Upper lobe of left lung (tissue), 6 donors: ENCODE measurements at regions not wholly inside any gene's neighbourhood (a gene's known extent, or its start where the extent isn't known, plus 50 kb on each side); places are given as distances from the start of the nearest gene placed in this dataset.

Source experiments
- ATAC-seq, 2 donors: fragments of 200-7000 bp; cut with Tn5 transposase; one replicate each; pipeline ENCODE4 v1.9.1; 2022; ENCODE audit warnings: mild to moderate bottlenecking in 2 of 2, moderate library complexity in 2 of 2; ENCODE audit not compliant: low FRiP score in 2 of 2
- DNase-seq, 2 donors: peaks; one replicate each; pipeline ENCODE4 v3.0.0-alpha.2; 2019 to 2020
- H3K27ac ChIP-seq, 4 donors: fragments of 200-600 bp; sonication (generic); one replicate each; pipeline ENCODE4 v1.5.1; 2016 to 2019
- H3K27me3 ChIP-seq, 4 donors: fragments of 200-600 bp; sonication (generic); one replicate each; pipeline ENCODE4 v1.5.1; 2017 to 2019
- H3K36me3 ChIP-seq, 4 donors: fragments of 200-600 bp; sonication (generic); one replicate each; pipeline ENCODE4 v1.5.1; 2016 to 2019
- H3K4me1 ChIP-seq, 4 donors: fragments of 200-600 bp; sonication (generic); one replicate each; pipeline ENCODE4 v1.5.1; 2018 to 2019
- H3K4me3 ChIP-seq, 4 donors: fragments of 200-600 bp; sonication (generic); one replicate each; pipeline ENCODE4 v1.5.1; 2017 to 2019; ENCODE audit warnings: mild to moderate bottlenecking in 2 of 4, moderate library complexity in 1 of 4
- H3K9me3 ChIP-seq, 4 donors: fragments of 200-600 bp; sonication (generic); one replicate each; pipeline ENCODE4 v1.5.1; 2018 to 2019
- EP300 ChIP-seq, 4 donors: sonication (generic); formaldehyde crosslinking; IDR thresholded peaks; one replicate each; pipeline ENCODE4 v1.5.1; 2017; ENCODE audit warnings: antibody characterized with exemption in 4 of 4, control low read depth in 2 of 4
- POLR2A ChIP-seq, 4 donors: fragments of 450-650 bp; IDR thresholded peaks; one replicate each; pipeline ENCODE4 v1.5.1; 2016 to 2017; ENCODE audit warnings: antibody characterized with exemption in 4 of 4, mild to moderate bottlenecking in 2 of 4
- POLR2AphosphoS5 ChIP-seq, 2 donors: sonication (generic); formaldehyde crosslinking; IDR thresholded peaks; one replicate each; pipeline ENCODE4 v1.5.1; 2017; ENCODE audit warnings: antibody characterized with exemption in 2 of 2
- WGBS, 2 donors: methylation state at CpG; one replicate each; pipeline ENCODE4 v1.1.5; 2017 to 2018; 5-methylcytosine and 5-hydroxymethylcytosine counted together
- TF ChIP-seq, protein P1 (sequence below), 6 experiments: fragments of 450-650 bp in 4 of 6; fragments of 200-600 bp in 2 of 6; sonication (generic) in 2 of 6; IDR thresholded peaks; one replicate each; pipeline ENCODE4 v1.5.1; 2016 to 2019; ENCODE audit warnings: antibody characterized with exemption in 6 of 6
- donor health status: DM: no; HTN: no; CAD: no; lungs with moderate emphysema.
- donor health status: DM: no; HTN: yes; CAD: no; lungs with severe emphysema.

DNA sequence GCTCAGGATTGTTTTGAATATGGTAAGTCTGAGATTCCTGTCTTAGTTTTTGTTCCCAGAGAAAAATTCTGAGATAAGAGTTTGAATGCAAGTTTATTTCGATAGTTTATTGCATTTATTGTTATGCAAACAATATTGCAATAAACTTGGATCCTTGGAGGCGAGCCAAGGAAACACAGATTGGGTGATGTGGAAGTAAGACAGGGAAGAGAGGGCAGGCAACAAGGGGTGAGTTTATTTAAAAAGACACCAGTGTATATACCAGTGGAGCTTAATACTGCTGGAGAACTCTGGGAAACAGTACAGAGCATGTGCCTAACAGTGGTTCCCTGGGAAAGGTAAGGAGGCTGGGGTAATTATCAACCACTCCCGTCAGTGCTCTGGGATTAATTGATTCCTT is 87.5 kb upstream of the NEDD4L start:
- TF ChIP-seq POLR2AphosphoS5 (IDR thresholded peaks at IDR 0.05) = no peak
- TF ChIP-seq EP300 (IDR thresholded peaks at IDR 0.05) = no peak
- TF ChIP-seq, protein P1, sequence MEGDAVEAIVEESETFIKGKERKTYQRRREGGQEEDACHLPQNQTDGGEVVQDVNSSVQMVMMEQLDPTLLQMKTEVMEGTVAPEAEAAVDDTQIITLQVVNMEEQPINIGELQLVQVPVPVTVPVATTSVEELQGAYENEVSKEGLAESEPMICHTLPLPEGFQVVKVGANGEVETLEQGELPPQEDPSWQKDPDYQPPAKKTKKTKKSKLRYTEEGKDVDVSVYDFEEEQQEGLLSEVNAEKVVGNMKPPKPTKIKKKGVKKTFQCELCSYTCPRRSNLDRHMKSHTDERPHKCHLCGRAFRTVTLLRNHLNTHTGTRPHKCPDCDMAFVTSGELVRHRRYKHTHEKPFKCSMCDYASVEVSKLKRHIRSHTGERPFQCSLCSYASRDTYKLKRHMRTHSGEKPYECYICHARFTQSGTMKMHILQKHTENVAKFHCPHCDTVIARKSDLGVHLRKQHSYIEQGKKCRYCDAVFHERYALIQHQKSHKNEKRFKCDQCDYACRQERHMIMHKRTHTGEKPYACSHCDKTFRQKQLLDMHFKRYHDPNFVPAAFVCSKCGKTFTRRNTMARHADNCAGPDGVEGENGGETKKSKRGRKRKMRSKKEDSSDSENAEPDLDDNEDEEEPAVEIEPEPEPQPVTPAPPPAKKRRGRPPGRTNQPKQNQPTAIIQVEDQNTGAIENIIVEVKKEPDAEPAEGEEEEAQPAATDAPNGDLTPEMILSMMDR (IDR thresholded peaks at IDR 0.05) = no peak
- TF ChIP-seq POLR2A (IDR thresholded peaks at IDR 0.05) = no peak
- H3K9me3 ChIP-seq = no peaks in the 10 kb centered on the region
- DNase-seq (no peak), ATAC-seq (no peak)
- H3K4me3 ChIP-seq = no peak overlapping the region
- peaks cover 0 to 4% (median 2%) of the 10 kb centered on the region in 4 donors for H3K4me1 ChIP-seq
- 54 to 60% methylated on average over 3 of the region's 3 CpGs for WGBS, 2 donors
- H3K27me3 ChIP-seq = no peaks in the 10 kb centered on the region
- H3K27ac ChIP-seq = no peak overlapping the region
- H3K36me3 ChIP-seq = no peaks in the 10 kb centered on the region

DNA sequence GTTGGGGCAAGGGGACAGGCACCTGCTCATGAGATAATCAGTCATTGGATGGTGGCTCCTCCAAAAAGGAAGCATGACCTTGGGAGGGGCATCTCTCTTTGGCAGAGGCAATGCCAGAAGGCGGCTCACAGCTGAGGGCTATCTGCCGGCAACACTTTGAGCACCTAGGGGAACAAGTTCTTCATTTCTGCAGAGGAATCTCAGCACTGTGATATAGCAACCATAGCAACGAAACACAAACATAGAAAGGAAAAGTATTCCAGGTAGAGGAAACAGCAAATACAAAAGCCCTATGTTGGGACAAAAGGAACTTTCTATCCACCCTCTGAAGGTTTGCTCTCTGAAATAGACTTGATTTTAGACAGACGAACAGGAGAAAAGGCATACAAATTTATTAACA is 89.1 kb upstream of the NEDD4L start:
- Histone ChIP-seq H3K4me3 (no peak overlapping the region), H3K4me1 (peaks cover 0 to 4% (median 2%) of the 10 kb centered on the region in 4 donors), H3K27me3 (no peaks in the 10 kb centered on the region), H3K9me3 (no peaks in the 10 kb centered on the region), H3K27ac (peak overlapping the region in 1 of 4 donors; percentile 40), H3K36me3 (no peaks in the 10 kb centered on the region)
- WGBS, 2 donors = 64 to 76% methylated on average over 4 of the region's 4 CpGs
- ATAC-seq = peak in 1 of 2 donors; percentile 9
- DNase-seq = no peak
- TF ChIP-seq POLR2A (IDR thresholded peaks at IDR 0.05) (no peak), EP300 (IDR thresholded peaks at IDR 0.05) (no peak), POLR2AphosphoS5 (IDR thresholded peaks at IDR 0.05) (no peak)
- TF ChIP-seq, protein P1 (IDR thresholded peaks at IDR 0.05) = no peak

DNA sequence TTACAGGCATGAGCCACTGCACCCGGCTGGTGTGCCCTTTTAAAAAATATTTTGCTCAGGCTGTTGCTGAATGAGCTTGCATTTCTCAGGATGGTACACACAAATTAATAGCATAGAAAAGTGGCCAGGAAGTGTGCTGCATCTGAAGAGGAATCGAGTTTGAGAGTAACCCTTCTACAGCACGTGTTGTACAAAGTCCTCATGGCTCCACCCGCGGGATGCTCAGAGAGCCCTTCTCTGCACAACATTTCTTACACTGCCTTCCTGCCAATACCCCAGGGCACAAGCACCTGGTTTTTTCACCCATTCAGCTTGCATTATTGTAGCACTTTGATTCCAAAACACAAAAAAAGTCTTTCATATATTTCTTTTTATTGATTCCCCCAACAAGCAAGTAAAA is 90.1 kb upstream of the NEDD4L start:
- H3K27me3 ChIP-seq = no peaks in the 10 kb centered on the region
- ATAC-seq = no peak
- DNase-seq = peak in 1 of 2 donors; percentile 38
- whole genome bisulfite sequencing, 2 donors = 59 to 75% methylated on average over 5 of the region's 5 CpGs
- H3K36me3 ChIP-seq = no peaks in the 10 kb centered on the region
- TF ChIP-seq POLR2A (IDR thresholded peaks at IDR 0.05) = no peak
- no peak for TF ChIP-seq POLR2AphosphoS5 (IDR thresholded peaks at IDR 0.05)
- TF ChIP-seq, protein P1 (IDR thresholded peaks at IDR 0.05) = no peak
- TF ChIP-seq EP300 (IDR thresholded peaks at IDR 0.05) = no peak
- H3K4me3 ChIP-seq = no peak overlapping the region
- peak overlapping the region in 1 of 4 donors; percentile 40 for H3K27ac ChIP-seq
- H3K4me1 ChIP-seq = peaks cover 0 to 4% (median 2%) of the 10 kb centered on the region in 4 donors
- no peaks in the 10 kb centered on the region for H3K9me3 ChIP-seq

DNA sequence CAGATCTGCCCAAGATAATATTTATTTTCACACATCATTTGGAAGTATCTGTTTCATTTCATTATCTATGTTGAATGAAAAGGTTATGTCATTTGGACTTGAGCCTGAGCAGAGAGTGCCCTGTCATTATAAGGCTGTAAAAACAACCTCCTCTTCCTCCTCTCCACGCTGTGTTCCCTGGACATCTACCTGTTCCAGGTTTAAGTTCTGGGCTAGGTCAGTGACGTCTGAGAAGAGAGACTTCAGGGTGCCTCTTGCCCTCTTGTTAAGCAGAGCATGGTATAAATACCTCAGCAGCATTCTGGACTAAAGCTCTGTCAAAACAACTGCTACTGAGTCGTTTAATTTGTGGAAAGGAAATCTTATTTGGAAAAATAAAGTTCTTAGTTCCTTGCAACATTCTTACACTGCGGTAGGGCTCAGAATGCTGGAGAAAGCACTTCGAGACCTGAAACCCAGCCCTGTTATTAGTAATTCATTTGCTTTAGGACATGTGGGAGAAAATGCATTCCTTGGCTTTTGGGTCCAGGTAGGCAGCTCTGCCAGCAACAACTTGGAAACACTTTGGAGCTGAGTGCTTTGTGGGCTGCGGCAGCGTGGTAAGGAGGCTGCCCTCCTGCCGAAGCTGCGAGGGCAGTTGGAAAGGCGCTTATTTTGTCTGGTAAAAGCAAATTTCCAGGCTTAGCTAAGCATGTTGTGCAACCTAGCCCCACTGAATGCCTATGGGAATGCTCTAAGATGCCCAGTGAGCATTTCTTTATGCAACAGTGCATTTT is 91.8 kb upstream of the NEDD4L start:
- no peaks in the 10 kb centered on the region for H3K27me3 ChIP-seq
- DNase-seq (peak; percentile 6 to 52), ATAC-seq (peak; percentile 46 to 76)

More for the DNA sequence above, 91.8 kb upstream of the NEDD4L start:
- 58 to 64% methylated on average over 10 of the region's 10 CpGs for WGBS, 2 donors
- no peaks in the 10 kb centered on the region for H3K36me3 ChIP-seq
- no peaks in the 10 kb centered on the region for H3K9me3 ChIP-seq
- H3K27ac ChIP-seq = peak overlapping the region in 1 of 4 donors; percentile 58
- TF ChIP-seq, protein P1 (IDR thresholded peaks at IDR 0.05) = no peak
- TF ChIP-seq POLR2A (IDR thresholded peaks at IDR 0.05) (no peak), EP300 (IDR thresholded peaks at IDR 0.05) (no peak), POLR2AphosphoS5 (IDR thresholded peaks at IDR 0.05) (no peak)
- H3K4me3 ChIP-seq = no peak overlapping the region
- H3K4me1 ChIP-seq = peaks cover 0 to 4% (median 2%) of the 10 kb centered on the region in 4 donors
